ENCODE measurements at regions not wholly inside any gene's neighbourhood (a gene's known extent, or its start where the extent isn't known, plus 50 kb on each side); places are given as distances from the start of the nearest gene placed in this dataset.

DNA sequence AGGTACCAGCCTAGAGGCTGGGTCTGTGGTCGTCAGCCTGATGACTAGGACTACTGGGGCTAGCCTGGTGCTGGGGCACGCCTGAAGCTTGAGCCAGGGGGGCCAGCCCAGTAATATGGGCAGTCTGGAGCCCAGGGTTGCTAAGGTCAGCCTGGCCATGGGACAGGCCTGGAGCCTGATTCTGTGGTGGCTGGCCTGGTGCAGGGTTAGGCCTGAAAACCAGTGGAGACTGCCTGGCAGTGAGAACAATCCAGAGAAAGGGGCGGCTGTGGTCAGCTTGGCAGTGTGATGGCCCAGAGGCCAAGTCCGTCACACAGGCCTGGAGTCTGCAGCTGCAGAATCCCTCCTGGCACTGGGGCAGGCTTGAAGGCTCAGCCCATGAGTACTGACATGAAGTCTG lies 445.8 kb downstream of the SATB2 start:
- TF ChIP-seq, protein P1, sequence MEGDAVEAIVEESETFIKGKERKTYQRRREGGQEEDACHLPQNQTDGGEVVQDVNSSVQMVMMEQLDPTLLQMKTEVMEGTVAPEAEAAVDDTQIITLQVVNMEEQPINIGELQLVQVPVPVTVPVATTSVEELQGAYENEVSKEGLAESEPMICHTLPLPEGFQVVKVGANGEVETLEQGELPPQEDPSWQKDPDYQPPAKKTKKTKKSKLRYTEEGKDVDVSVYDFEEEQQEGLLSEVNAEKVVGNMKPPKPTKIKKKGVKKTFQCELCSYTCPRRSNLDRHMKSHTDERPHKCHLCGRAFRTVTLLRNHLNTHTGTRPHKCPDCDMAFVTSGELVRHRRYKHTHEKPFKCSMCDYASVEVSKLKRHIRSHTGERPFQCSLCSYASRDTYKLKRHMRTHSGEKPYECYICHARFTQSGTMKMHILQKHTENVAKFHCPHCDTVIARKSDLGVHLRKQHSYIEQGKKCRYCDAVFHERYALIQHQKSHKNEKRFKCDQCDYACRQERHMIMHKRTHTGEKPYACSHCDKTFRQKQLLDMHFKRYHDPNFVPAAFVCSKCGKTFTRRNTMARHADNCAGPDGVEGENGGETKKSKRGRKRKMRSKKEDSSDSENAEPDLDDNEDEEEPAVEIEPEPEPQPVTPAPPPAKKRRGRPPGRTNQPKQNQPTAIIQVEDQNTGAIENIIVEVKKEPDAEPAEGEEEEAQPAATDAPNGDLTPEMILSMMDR (IDR thresholded peaks at IDR 0.05; ENCODE audit: low read depth, low read length): no peak
- DNase-seq (ENCODE audit: extremely low read depth, low read depth): no peak

DNA sequence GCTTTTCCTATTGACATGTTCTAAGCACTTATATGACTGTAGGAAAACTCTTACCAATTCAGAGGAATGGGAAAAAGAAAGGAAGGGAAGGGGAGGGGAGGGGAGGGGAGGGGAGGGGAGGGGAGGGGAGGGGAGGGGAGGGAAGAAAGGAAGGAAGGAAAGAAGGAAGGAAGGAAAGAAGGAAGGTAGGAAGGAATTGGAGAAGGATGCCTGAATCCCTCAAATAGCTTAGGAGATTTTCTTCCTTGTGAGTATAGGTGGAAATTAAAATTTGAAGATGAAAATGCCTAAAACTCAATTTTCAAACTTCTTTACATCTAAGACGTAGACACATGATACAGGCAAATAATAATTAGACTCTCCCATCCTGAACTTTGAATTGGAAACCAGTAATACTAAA lies 463.1 kb downstream of the SATB2 start:
- TF ChIP-seq, protein P1 (IDR thresholded peaks at IDR 0.05; ENCODE audit: low read depth, low read length): no peak
- no peak for DNase-seq (ENCODE audit: extremely low read depth, low read depth)

DNA sequence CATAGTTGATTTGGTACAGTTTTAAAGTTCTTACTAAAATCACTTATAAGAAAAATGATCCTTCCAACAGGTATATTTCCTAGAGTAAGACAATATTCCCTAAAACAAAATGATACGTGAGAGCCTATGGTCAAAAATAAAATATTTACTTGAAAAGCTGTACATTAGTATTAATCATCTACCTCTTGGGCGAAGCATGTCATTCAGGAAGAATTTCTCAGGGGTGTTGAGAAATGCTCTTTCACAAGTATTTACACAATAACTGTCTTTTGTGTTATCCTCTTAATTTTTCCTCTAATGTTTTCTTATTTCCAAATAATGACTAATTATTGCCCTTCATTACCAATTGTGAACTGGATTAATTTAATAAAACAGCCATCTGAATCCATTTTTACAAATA lies 466.3 kb downstream of the SATB2 start:
- TF ChIP-seq, protein P1 (IDR thresholded peaks at IDR 0.05; ENCODE audit: low read depth, low read length): no peak

DNA sequence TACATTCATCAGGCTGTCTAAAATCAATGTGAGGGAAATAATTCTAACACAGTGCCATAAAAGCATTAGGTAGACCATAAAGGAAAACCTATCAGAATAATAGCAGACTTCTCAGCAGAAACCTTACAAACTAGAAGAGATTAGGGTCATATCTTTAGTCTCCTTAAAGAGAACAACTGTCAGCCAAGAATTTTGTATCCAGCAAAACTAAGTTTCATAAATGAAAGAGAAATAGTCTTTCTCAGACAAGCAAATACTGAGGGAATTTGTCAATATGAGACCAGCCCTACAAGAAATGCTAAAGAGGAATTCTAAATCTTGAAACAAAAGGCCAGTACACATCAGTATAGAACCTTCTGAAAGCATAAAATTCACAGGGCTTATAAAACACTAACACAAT lies 482.0 kb downstream of the SATB2 start:
- DNase-seq (ENCODE audit: extremely low read depth, low read depth): no peak
- TF ChIP-seq, protein P1 (IDR thresholded peaks at IDR 0.05; ENCODE audit: low read depth, low read length): no peak

More for the DNA sequence above, 466.3 kb downstream of the SATB2 start:
- no peak for DNase-seq (ENCODE audit: extremely low read depth, low read depth)

DNA sequence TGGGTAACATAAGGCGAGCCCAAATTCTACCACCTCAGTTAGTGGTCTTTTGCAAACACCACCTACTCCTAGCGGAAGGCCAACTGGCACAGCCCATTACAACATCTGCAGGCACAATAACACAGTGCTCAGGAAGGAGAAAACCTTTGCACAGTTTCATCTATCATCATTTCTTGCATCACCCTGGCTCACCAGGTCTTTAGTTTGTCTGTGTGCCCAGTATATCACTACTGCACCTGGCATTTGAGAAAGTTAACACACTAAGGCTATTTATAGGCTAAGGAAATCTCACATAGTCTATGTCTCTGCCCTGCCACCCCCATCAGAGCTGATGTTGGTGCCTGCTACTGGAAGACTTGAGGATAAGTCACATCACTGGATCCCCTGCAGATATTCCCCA lies 484.0 kb downstream of the SATB2 start:
- no peak for DNase-seq (ENCODE audit: extremely low read depth, low read depth)
- TF ChIP-seq, protein P1 (IDR thresholded peaks at IDR 0.05; ENCODE audit: low read depth, low read length): no peak

DNA sequence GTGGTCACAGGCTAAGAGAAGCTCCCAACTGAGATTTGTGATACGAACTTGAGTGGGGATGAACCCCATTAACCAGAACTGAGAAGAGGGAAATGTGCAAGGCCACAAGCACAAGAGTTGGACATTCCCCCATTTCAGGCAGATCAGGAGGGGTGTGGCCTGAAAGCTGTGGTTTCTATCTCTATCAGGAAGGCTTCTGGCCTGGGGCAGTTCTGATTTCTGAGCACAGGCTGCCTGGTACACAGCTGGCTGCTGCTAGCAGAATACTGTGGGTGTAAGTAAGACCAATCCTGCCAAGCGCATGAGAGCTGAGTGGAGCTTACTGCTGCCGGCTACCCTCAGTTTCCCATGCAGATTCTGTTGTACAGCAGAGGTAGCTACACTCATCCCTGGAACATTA lies 484.6 kb downstream of the SATB2 start:
- TF ChIP-seq, protein P1 (IDR thresholded peaks at IDR 0.05; ENCODE audit: low read depth, low read length): no peak
- DNase-seq (ENCODE audit: extremely low read depth, low read depth): no peak

DNA sequence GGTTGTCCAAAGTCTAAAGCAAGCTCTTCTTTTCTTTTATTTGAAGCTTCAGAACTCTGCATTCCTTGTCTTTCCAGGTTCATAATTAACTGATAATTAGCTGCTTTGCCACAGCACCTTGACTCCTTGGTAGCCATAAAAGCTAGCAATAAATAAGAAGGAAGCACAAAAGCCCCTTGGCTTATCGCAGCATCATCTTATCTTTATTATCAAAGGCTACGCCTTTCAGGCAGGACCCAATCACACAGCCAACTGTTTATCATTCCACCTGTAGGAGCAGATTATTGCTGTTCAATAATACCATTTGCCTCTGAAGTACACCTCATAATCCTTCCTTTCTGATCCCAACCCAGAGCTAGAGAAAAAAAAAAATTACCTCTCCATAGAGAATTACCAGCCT lies 489.2 kb downstream of the SATB2 start:
- TF ChIP-seq, protein P1 (IDR thresholded peaks at IDR 0.05; ENCODE audit: low read depth, low read length): no peak
- DNase-seq (ENCODE audit: extremely low read depth, low read depth): no peak
